Superior temporal gyrus (tissue), 1 donor: ENCODE measurements at regions not wholly inside any gene's neighbourhood (a gene's known extent, or its start where the extent isn't known, plus 50 kb on each side); places are given as distances from the start of the nearest gene placed in this dataset.
"Not testable (repeated sequence)": the region's sequence is repeated elsewhere in the genome, so short reads cannot be mapped to it uniquely, and the experiment has no call there.

Source experiments
- DNase-seq: peaks from one replicate; pipeline ENCODE4 v3.0.0-alpha.2; 2016; ENCODE audit errors: extremely low spot score

DNA sequence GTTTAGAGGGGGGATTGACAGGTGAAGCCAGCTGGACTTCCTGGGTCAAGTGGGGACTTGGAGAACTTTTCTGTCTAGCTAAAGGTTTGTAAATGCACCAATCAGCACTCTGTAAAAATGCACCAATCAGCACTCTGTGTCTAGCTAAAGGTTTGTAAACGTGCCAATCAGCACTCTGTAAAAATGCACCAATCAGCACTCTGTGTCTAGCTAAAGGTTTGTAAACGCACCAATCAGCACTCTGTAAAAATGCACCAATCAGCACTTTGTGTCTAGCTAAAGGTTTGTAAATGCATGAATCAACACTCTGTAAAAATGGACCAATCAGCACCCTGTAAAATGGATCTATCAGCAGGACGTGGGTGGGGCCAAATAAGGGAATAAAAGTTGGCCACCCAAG is 120.1 kb upstream of the AGTR1 start:
- not testable (repeated sequence) for DNase-seq

DNA sequence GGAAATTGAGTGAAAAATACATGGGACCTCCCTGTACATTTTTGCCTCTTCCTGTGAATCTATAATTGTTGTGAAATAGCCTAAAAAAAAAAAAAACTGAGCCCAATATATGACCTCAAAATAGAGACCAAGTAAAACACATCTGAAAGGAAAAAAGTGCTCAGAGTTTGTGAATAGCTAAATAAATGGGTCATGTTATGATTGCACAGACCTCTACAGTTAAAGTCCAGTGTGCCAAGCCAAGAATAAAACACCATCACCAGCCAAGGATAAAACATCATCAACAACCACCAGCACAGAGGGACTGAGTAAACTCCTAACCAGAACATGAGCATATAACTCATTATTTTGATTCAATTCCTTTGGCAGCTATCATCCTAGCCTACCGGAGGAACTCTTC is 115.6 kb upstream of the AGTR1 start:
- DNase-seq = no peak

DNA sequence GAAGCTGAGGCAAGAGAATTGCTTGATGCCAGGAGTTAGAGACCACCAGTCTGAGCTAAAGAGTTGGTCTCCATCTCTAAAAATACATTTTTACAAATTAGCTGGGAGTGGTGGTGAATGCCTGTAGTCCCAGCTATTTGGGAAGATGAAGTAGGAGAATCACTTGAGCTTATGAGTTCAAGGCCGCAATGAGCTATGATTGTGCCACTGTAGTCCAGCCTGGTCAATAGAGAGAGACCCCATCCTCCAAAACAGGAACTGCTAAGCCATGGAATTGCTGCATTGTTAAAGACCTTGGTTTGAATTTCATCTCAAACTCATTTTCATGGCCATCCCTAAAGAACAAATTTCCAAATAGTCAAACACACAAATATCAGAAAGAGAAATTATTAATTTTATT is 113.9 kb upstream of the AGTR1 start:
- DNase-seq = no peak

DNA sequence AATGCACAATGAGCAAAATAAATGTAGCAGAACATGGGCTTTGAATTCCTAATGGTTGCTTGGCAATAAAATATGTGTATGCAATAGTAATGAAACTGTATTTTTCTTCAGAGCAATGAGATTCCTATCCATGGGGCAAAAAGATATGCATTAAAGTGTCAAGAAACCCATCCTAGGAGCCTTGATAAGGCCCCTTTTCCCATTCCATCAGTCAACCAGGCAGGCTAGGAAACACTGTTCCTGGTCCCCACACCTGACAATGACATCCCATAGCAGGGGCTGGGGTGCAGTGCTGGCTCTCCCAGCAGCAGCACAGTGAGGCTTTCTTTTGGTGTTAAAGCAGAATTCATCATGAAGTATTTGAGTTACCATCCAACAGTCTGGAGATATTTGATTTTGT is 113.3 kb upstream of the AGTR1 start:
- no peak for DNase-seq

DNA sequence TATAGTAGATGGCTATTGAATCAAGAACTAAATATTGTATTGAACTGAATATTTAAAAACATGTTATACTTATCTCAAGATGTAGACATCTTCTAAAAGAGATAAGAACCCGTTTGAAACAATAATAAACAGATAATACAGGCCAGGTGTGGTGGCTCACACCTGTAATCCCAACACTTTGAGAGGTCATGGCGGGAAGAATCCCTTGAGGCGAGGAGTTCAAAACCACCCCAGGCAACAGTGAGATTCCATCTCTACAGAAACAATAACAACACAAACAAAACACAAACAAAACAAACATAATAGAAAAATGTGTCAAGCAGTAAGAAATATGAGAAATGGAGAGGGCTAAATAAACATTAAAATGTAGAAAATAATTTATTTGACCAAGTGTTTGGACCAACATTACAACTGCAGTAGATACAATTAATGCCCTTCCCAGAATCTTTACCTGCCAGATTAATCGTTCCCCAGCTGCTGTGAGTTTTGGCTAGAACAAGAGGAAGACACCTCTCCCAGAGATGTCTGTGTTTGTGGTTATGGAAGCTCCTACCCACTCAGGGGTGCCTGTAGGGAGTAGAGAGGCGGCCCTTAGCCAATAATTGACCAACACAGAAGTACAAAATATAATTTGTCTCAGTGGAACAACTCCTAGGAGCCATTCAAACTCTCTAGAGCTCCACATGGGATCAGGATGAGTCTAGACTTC is 111.9 kb upstream of the AGTR1 start:
- DNase-seq = no peak

DNA sequence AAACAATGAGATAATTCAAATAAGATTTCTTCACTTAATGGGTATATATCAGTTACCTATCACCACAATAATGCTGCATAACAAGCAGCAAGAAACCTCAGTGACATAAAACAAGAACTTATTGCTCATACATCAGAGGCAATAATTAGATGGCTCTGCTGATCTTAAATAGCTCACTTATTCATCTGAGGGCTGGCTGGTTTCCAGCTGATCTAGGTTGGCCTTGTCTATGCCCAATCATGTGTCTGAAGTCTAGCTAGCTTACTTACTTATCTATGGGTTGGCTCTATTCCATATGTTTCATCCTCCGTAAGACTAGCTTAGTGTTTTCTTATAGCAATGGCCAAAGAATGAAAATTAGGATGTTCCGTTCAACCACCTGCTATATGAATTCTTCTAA is 109.4 kb upstream of the AGTR1 start:
- no peak for DNase-seq

DNA sequence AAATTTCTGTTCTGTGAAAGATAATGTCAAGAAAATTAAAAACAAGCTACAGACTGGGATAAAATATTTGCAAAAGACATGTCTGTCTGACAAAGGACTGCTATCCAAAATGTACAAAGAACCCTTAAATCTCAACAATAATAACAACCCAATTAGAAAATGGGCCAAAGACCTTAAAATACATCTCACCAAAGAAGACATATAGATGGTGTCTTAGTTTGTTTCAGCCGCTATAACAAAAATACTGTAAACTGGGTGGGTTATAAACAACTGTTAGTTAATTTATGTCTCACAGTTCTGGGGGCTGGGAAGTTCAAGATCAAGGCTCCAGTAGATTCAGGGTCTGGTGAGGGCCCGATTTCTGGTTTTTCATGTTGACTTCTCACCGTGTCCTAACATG is 106.2 kb upstream of the AGTR1 start:
- no peak for DNase-seq

DNA sequence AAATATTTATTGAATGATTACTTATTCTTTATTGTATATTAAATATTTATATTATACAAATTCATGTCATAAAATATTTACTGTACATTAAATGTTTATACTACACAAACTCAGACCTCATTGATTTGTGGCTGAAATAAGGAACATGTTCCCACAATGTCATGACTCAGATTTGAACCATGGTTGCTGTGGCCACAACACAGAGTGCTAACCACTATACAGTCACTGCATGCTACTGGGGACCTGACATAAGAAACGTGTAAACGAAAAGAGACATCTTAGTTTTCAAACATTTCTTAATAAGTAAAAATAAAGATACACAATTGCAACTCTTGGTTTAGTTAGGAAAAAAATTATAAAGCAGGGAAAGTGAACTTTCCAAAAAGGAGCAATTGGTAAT is 99.1 kb upstream of the AGTR1 start:
- no peak for DNase-seq

DNA sequence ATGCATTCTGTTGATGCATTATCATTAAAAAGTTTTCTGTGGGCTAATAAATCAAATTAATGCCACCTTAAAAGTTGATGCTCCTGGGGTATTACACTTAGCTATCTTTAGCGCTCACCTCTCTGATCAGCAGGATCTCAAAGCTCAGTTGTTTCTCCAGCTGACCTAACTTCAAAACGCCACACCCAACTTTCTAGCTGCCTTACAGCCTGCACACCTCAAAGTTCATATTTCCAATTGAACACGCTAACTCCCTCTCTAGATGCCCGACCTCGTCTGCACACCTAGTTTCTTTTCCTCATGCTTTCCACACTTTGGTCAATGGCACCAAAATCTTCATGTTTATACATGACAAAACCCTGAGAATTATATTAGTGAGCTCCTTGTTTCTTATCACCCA is 98.2 kb upstream of the AGTR1 start:
- DNase-seq = no peak

DNA sequence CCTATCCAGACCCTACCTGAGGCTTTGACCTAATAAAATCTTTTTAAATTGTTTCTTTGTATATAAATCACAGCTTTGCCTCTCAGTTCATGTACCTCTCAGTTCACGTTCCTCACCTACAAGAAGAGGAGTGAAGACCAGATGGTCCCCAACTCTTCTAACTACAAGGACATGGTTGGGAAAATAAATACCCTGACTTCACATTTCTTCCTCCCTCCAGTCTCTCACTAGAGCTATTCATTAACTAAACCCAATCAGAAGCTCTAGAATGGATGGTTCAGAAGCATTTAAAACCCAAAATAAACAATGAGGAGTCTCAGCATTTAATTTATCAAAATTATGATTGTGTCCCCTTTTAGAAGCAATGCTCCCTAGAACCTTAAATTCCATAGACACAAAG is 97.3 kb upstream of the AGTR1 start:
- DNase-seq = no peak

DNA sequence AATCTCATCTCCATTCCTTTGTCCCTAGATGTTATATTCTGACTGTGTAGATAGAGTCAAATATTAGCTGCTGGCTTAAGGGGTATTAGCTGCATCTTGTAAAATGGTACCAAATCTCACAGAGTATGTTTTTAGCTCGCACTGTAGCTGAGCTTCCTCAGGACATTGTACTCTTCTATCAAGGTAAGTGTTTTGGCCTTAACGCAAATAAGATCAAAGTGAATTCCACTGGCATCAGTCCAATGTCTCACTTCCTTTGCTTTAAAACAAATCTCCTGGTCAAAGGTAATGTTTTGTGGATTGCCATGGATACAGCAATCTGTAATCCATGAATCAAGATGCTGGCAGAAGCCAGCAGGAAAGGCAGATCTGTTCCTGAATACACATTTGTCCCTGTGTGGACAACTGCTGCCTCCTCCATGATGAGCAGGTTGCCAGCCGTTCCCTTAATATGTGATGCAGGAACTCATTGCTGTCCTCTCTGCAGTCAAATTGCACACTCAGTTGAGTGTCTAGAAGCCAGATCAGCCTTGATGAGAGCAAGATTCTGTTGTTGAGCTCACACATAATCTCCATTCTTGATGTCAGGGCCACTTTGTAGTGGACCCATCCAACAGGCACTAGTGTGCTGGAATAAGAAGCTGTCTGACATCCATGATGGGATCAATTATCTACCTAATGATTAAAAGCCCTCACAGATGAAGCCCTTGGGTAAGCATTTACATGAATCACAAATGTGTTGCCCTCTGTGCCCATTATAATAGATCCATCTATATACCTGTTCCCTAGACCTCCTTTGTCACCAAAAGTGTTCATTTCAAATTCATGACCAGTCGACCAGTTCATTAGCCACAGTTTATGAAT is 96.6 kb upstream of the AGTR1 start:
- no peak for DNase-seq

DNA sequence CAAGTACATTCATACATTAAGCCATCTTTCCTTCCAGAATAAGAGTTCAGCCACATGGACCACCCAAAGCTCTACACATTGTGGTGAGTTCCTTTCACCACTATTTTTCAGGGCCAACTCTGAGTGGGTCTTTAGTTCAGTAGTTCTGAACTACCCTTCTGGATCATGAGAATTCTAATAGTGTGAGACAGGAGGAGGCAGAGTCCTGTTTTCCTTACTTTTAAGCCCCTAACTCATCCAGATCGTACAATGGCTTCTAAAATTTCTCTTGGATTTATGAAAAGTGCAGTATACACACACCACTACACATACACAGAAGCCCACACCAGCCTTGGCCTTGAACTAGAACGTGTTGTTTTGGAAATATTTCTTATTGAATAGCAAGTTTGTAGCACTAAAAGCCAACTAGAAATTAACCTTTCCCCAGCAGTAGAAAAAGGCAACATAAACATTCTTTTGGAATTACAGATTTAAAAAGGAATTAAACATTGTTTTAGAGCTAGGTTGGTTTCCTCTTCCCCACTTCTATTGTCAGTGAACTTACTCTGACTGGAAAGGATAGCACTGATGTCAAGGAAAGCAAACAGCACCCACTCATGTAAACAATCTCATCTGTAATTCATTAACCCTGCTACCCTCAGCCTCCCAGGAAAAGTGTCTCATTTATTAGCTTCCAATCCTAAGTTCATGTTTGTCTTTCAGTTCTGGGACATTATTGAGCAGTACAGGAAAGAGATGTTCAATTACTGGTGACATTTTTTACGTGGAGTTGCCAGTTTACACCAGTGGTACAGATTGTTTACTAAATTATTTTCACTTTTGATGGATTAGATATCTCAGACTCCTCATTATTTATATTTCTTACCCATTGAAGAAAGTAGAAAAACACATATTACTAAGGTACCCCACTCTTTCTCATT is 95.7 kb upstream of the AGTR1 start:
- DNase-seq = no peak

DNA sequence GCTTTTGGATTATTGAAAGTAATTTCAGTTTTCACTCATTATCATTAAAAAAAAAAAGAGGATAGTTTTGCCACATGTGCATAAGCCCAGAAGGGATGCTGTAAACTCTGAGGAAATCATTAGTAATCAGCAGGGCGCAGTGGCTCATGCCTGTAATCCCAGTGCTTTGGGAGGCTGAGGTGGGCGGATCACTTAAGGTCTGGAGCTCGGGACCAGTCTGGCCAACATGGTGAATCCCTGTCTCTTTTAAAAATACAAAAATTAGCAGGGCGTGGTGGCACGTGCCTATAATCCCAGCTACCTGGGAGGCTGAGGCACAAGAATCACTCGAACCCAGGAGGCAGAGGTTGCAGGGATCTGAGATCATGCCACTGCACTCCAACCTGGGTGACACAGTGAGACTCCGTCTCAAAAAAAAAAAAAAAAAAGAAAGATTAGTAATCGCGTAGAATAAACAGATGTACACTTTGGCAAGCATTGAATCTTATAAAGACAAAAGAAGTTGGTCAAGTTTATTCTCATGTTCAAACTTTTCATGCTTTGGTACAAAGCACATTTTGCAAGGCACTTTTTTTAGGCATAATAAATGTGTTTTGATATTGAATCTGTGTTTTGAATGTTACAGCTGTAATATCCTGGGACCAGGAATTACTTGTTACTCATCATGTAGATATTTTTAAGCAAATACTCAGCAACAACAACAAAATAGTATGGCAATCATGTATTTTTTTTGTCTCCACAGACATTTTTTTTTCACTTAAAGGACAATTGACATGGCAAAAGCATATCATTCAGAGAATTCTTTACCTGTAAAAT is 93.2 kb upstream of the AGTR1 start:
- no peak for DNase-seq

DNA sequence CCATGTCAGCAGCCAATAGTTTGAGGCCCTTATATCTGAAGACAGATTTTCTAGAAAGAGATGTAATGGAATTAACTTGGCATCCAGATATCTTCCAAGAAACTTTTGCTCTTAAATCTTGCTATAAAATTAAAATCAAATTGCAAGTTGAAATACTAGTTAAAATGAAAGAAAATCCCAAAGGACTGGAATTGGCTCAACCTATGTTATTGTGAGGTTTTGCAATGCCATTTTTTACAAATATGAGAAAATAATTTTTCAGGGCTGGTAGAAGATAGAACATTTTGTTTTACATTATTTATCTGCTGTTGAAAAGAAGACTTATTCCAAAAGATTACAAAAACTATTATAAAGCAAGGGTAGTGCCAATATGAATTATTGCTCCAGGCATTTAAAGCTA is 92.2 kb upstream of the AGTR1 start:
- DNase-seq = no peak

DNA sequence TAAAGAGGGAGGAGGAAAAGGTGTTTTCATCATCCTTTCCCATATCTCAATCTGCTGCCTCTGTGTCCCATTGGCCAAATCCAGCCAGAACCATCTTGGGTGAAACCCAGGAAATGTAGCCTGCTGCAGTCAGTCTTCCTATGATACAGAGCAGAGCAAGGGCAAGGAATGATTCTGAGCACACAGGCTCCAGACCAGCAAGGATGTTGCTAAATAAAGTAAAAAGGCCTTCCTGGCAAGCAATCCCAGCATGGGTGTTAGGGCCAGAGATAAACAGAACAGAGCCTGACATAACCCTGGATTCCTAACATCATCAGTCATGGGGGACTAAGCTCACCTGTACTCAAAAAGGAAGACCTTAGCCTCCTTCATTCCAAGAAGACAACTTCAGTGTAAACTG is 90.7 kb upstream of the AGTR1 start:
- DNase-seq = no peak

DNA sequence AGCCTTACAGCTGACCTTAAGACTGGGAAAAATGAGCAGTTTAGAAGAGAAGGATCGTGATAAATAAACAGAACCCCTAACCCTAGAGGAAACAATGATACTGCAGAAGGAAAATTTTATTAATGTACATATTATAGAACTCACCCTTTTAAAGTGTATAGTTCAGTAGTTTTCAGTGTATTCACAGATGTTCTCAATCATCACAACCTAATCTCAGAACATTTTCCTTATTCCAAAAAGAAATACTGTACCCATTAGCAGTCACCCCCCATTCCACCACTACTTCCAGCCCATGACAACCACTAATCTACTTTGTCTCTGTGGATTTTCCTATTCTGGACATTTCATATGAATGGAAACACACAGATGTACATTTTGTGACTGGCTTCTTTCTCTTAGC is 90.2 kb upstream of the AGTR1 start:
- DNase-seq = no peak

DNA sequence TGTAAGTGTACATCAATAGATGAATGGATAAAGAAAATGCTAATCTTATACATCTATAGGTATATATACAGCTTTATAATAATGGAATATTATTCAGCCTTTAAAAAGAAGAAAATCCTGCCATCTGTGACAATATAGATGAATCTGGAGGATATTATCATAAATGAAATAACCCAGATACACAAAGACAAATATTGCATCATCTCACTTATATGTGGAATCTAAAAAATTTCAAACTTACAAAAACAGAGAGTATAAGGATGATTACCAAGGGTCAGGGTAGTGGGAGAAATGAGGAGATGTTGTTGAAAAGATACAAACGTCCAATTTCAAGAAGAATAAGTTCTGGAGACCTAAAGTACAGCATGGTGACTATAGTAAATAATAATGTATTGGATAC is 85.4 kb upstream of the AGTR1 start:
- DNase-seq = no peak

DNA sequence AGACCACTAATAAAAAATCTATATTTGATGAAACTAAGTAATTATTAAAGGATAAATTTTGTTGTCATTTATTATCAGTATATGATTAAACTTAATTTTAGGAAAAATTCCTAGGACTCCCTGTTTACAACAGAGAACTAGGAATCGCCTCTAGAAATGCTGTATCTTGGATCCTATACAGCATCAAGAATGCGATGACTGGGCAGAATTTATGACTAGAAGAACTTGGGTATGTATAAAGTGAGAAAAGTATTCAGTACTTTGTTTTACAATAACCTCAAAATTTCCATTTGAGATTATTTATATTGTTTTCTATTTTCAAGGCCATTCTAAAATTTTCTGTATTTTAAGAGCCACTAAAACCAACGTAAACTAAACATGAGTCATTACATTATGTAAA is 82.3 kb upstream of the AGTR1 start:
- no peak for DNase-seq

DNA sequence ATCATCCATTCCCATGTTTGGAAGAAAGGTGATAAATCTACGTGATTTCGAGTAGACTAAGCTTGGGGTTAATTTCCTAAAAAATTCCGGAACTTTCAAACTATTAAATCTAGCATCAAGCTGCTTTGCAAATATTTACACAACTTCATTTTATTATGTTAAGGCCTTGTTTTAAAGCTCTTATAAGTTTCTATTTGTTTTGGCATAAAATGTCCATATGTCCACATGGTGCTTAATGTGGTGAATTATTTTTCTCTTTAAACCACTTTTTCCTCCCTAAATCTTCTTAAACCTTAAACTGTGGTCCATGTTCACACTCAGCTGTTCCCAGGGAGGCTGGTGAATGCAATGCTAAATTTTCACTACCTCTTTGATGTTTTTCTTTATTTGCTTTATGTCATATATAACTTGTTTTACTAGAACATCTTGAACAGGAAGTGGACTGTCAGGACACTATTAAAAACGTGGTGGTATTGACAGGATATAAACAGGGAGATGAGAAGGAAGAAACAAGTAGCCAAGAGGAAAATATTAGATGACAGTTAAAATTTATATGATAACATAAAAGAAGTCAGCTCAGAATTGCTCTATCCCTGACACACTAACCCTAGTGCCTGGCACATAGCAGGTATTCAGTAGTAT is 72.5 kb upstream of the AGTR1 start:
- no peak for DNase-seq

DNA sequence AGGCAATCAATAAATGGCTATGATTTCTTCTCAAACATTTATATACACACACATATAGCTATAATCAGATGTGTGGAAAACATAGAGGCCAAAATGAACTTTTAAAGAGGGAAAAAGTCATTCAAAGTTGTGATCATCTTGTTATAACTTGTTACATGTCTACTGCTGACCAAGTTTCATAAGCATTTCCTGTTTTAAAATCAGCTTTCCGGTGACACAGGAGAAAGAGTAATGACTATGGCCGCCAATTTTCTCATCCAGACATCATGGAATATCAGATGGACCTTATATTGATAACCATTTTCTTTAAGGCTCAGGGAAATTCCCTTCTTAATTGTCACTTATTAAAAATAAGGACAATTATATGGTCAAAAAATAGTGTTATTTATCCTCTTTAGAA is 71.7 kb upstream of the AGTR1 start:
- no peak for DNase-seq

DNA sequence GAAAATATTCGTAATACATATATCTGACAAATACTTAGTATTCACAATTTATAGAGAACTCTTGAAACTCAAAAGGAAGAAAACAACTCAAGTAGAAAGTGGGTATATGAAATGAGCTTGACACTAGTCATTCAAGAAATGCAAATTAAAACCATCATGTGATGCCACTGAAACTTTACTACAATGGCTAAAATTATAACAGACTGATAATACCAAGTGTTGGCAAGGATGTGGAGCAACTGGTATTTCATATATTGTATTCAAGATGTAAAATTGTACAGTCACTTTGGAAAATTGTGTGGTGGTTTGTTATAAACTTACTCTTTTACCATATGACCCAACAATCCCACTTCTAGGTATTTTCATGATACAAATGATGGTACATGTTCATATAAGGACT is 68.7 kb upstream of the AGTR1 start:
- no peak for DNase-seq
